Memory B cell (primary cell): ENCODE measurements at regions not wholly inside any gene's neighbourhood (a gene's known extent, or its start where the extent isn't known, plus 50 kb on each side); places are given as distances from the start of the nearest gene placed in this dataset.
"Not testable (repeated sequence)": the region's sequence is repeated elsewhere in the genome, so short reads cannot be mapped to it uniquely, and the experiment has no call there.

Source experiments
- ATAC-seq: fragments of 150-1000 bp; cut with Tn5 transposase; 2 replicates; pipeline ENCODE4 v1.10.0; 2021; ENCODE audit warnings: low read depth, mild to moderate bottlenecking, moderate library complexity
- DNase-seq, 2 donors: peaks; one replicate each; pipeline ENCODE4 v3.0.0; 2022; ENCODE audit warnings: low spot score in 2 of 2
- H3K27ac Mint-ChIP-seq: one replicate; pipeline ENCODE4 v1.8.0; 2022; ENCODE audit warnings: mild to moderate bottlenecking, moderate library complexity, mixed read lengths
- H3K27me3 Mint-ChIP-seq: one replicate; pipeline ENCODE4 v1.8.0; 2022; ENCODE audit warnings: mixed read lengths
- H3K36me3 Mint-ChIP-seq: one replicate; pipeline ENCODE4 v1.8.0; 2022; ENCODE audit warnings: mild to moderate bottlenecking, mixed read lengths
- H3K4me1 Mint-ChIP-seq: one replicate; pipeline ENCODE4 v1.8.0; 2022; ENCODE audit warnings: mixed read lengths
- H3K4me3 Mint-ChIP-seq: one replicate; pipeline ENCODE4 v1.8.0; 2022; ENCODE audit warnings: mild to moderate bottlenecking, moderate library complexity, mixed read lengths
- H3K9me3 Mint-ChIP-seq: one replicate; pipeline ENCODE4 v1.8.0; 2022; ENCODE audit warnings: mixed read lengths

- not testable (repeated sequence) for H3K27ac Mint-ChIP-seq, ATAC-seq, H3K4me3 Mint-ChIP-seq, H3K36me3 Mint-ChIP-seq, DNase-seq, H3K9me3 Mint-ChIP-seq, H3K27me3 Mint-ChIP-seq
- peaks cover 28% of the 10 kb centered on the region for H3K4me1 Mint-ChIP-seq
These were observed 62.2 kb upstream of the CYRIA start for GRCh38 chr2:16727849-16728248.

GRCh38 chr2:16727256-16727655 is 61.6 kb upstream of the CYRIA start:
- H3K36me3 Mint-ChIP-seq: no peaks in the 10 kb centered on the region

GRCh38 chr2:16726577-16726976 is 60.9 kb upstream of the CYRIA start:
- no peaks in the 10 kb centered on the region for H3K9me3 Mint-ChIP-seq
- H3K27me3 Mint-ChIP-seq: no peaks in the 10 kb centered on the region
- ATAC-seq (no peak), DNase-seq (no peak)
- H3K4me1 Mint-ChIP-seq: peaks cover 28% of the 10 kb centered on the region
- no peaks in the 10 kb centered on the region for H3K36me3 Mint-ChIP-seq
- H3K4me3 Mint-ChIP-seq: no peak overlapping the region
- peak overlapping the region; percentile 7 for H3K27ac Mint-ChIP-seq

More at GRCh38 chr2:16727256-16727655, 61.6 kb upstream of the CYRIA start:
- Mint-ChIP-seq H3K4me3 (no peak overlapping the region), H3K9me3 (no peaks in the 10 kb centered on the region), H3K27me3 (no peaks in the 10 kb centered on the region), H3K27ac (no peak overlapping the region), H3K4me1 (peaks cover 28% of the 10 kb centered on the region)
- DNase-seq (no peak), ATAC-seq (no peak)

- ATAC-seq: no peak
- peaks cover 28% of the 10 kb centered on the region for H3K4me1 Mint-ChIP-seq
- no peak for DNase-seq
- H3K36me3 Mint-ChIP-seq: no peaks in the 10 kb centered on the region
- no peaks in the 10 kb centered on the region for H3K27me3 Mint-ChIP-seq
- no peaks in the 10 kb centered on the region for H3K9me3 Mint-ChIP-seq
- no peak overlapping the region for H3K4me3 Mint-ChIP-seq
- H3K27ac Mint-ChIP-seq: peak overlapping the region; percentile 7
These were observed 60.5 kb upstream of the CYRIA start for GRCh38 chr2:16726147-16726546.

GRCh38 chr2:16725549-16725948 is 59.9 kb upstream of the CYRIA start:
- Mint-ChIP-seq H3K4me1 (peaks cover 28% of the 10 kb centered on the region), H3K27ac (no peak overlapping the region), H3K36me3 (no peaks in the 10 kb centered on the region), H3K9me3 (no peaks in the 10 kb centered on the region), H3K27me3 (no peaks in the 10 kb centered on the region), H3K4me3 (no peak overlapping the region)
- ATAC-seq: no peak
- DNase-seq: no peak

GRCh38 chr2:16722677-16723076 is 57.0 kb upstream of the CYRIA start:
- no peaks in the 10 kb centered on the region for H3K27me3 Mint-ChIP-seq
- DNase-seq: no peak

GRCh38 chr2:16722126-16722525 is 56.5 kb upstream of the CYRIA start:
- H3K27me3 Mint-ChIP-seq: no peaks in the 10 kb centered on the region
- H3K9me3 Mint-ChIP-seq: no peaks in the 10 kb centered on the region
- H3K27ac Mint-ChIP-seq: no peak overlapping the region
- H3K36me3 Mint-ChIP-seq: no peaks in the 10 kb centered on the region
- H3K4me3 Mint-ChIP-seq: no peak overlapping the region
- ATAC-seq (no peak), DNase-seq (no peak)
- H3K4me1 Mint-ChIP-seq: peaks cover 35% of the 10 kb centered on the region

More at GRCh38 chr2:16722677-16723076, 57.0 kb upstream of the CYRIA start:
- peaks cover 30% of the 10 kb centered on the region for H3K4me1 Mint-ChIP-seq
- H3K4me3 Mint-ChIP-seq: no peak overlapping the region
- ATAC-seq: no peak
- H3K9me3 Mint-ChIP-seq: no peaks in the 10 kb centered on the region
- H3K27ac Mint-ChIP-seq: no peak overlapping the region
- no peaks in the 10 kb centered on the region for H3K36me3 Mint-ChIP-seq

GRCh38 chr2:16721529-16721928 is 55.9 kb upstream of the CYRIA start:
- not testable (repeated sequence) for H3K36me3 Mint-ChIP-seq, H3K4me3 Mint-ChIP-seq, H3K27ac Mint-ChIP-seq, H3K9me3 Mint-ChIP-seq, H3K27me3 Mint-ChIP-seq, DNase-seq, ATAC-seq
- peaks cover 32% of the 10 kb centered on the region for H3K4me1 Mint-ChIP-seq

- not testable (repeated sequence) for H3K9me3 Mint-ChIP-seq, ATAC-seq, H3K27me3 Mint-ChIP-seq, H3K4me3 Mint-ChIP-seq, DNase-seq, H3K27ac Mint-ChIP-seq, H3K36me3 Mint-ChIP-seq
- H3K4me1 Mint-ChIP-seq: peaks cover 32% of the 10 kb centered on the region
These were observed 55.1 kb upstream of the CYRIA start for GRCh38 chr2:16720737-16721136.

GRCh38 chr2:16719485-16719808 is 53.8 kb upstream of the CYRIA start:
- Mint-ChIP-seq H3K4me3 (no peak overlapping the region), H3K27me3 (no peaks in the 10 kb centered on the region), H3K36me3 (peaks cover 3% of the 10 kb centered on the region), H3K4me1 (peaks cover 33% of the 10 kb centered on the region), H3K9me3 (no peaks in the 10 kb centered on the region), H3K27ac (peak overlapping the region; percentile 14)
- no peak for DNase-seq
- ATAC-seq: no peak

- no peak overlapping the region for H3K4me3 Mint-ChIP-seq
- peaks cover 35% of the 10 kb centered on the region for H3K4me1 Mint-ChIP-seq
- no peaks in the 10 kb centered on the region for H3K27me3 Mint-ChIP-seq
- peak overlapping the region; percentile 14 for H3K27ac Mint-ChIP-seq
- DNase-seq (no peak), ATAC-seq (no peak)
- H3K36me3 Mint-ChIP-seq: peaks cover 3% of the 10 kb centered on the region
- H3K9me3 Mint-ChIP-seq: no peaks in the 10 kb centered on the region
These were observed 53.2 kb upstream of the CYRIA start for GRCh38 chr2:16718576-16719484.

GRCh38 chr2:16717477-16717876 is 51.8 kb upstream of the CYRIA start:
- Mint-ChIP-seq H3K9me3 (no peaks in the 10 kb centered on the region), H3K27ac (peak overlapping the region; percentile 89), H3K36me3 (peaks cover 3% of the 10 kb centered on the region), H3K4me1 (peaks cover 38% of the 10 kb centered on the region), H3K4me3 (peak overlapping the region; percentile 39), H3K27me3 (no peaks in the 10 kb centered on the region)
- ATAC-seq (peak; percentile 39), DNase-seq (peak in 1 of 2 donors; percentile 16)

- ATAC-seq: no peak
- H3K27ac Mint-ChIP-seq: peak overlapping the region; percentile 89
- no peaks in the 10 kb centered on the region for H3K9me3 Mint-ChIP-seq
- peaks cover 3% of the 10 kb centered on the region for H3K36me3 Mint-ChIP-seq
- no peaks in the 10 kb centered on the region for H3K27me3 Mint-ChIP-seq
- peaks cover 38% of the 10 kb centered on the region for H3K4me1 Mint-ChIP-seq
- no peak overlapping the region for H3K4me3 Mint-ChIP-seq
- no peak for DNase-seq
These were observed 51.3 kb upstream of the CYRIA start for GRCh38 chr2:16716944-16717343.

- H3K9me3 Mint-ChIP-seq: peaks cover 2% of the 10 kb centered on the region
- H3K27ac Mint-ChIP-seq: no peak overlapping the region
- DNase-seq (no peak), ATAC-seq (no peak)
- peaks cover 3% of the 10 kb centered on the region for H3K36me3 Mint-ChIP-seq
- no peaks in the 10 kb centered on the region for H3K27me3 Mint-ChIP-seq
- peaks cover 41% of the 10 kb centered on the region for H3K4me1 Mint-ChIP-seq
- H3K4me3 Mint-ChIP-seq: no peak overlapping the region
These were observed 50.4 kb upstream of the CYRIA start for GRCh38 chr2:16716024-16716423.
